ENCODE measurements at regions not wholly inside any gene's neighbourhood (a gene's known extent, or its start where the extent isn't known, plus 50 kb on each side); places are given as distances from the start of the nearest gene placed in this dataset.

DNA sequence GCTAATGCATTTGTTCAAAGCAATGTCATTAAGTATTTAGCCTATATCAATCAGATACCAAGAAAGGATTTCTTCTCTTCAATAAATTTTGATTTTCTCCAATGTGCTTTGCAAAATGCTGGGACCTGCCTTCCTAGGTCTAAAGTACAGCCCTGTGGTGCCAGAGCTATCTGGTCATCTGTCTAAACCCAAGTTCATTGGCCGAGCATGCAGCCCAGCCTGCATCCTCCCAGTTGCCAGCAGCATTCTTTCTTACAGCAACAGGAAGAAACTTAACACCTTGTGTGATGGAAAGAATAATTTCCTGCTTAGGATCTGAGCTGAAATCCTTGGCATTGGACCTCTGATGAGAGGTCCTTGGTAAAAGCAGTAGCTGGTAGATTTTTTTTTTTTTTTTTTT lies 310.0 kb downstream of the RBM26 start:
- no peaks in the 10 kb centered on the region for H3K36me3 ChIP-seq
- H3K27ac ChIP-seq: no peak overlapping the region
- TF ChIP-seq, protein P1, sequence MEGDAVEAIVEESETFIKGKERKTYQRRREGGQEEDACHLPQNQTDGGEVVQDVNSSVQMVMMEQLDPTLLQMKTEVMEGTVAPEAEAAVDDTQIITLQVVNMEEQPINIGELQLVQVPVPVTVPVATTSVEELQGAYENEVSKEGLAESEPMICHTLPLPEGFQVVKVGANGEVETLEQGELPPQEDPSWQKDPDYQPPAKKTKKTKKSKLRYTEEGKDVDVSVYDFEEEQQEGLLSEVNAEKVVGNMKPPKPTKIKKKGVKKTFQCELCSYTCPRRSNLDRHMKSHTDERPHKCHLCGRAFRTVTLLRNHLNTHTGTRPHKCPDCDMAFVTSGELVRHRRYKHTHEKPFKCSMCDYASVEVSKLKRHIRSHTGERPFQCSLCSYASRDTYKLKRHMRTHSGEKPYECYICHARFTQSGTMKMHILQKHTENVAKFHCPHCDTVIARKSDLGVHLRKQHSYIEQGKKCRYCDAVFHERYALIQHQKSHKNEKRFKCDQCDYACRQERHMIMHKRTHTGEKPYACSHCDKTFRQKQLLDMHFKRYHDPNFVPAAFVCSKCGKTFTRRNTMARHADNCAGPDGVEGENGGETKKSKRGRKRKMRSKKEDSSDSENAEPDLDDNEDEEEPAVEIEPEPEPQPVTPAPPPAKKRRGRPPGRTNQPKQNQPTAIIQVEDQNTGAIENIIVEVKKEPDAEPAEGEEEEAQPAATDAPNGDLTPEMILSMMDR (IDR thresholded peaks at IDR 0.05): no peak
- TF ChIP-seq POLR2AphosphoS5 (IDR thresholded peaks at IDR 0.05) (no peak), POLR2A (IDR thresholded peaks at IDR 0.05) (no peak), EP300 (IDR thresholded peaks at IDR 0.05; ENCODE audit: low read depth) (no peak)
- H3K9me3 ChIP-seq: no peaks in the 10 kb centered on the region
- intact Hi-C loops (cut with DNase I; ENCODE audit: low total_unique reads) (no loop called here), in situ Hi-C loops (cut with MboI; ENCODE audit: low pct_ligation_motif_present in 1 of 4, low pct_unique_long_range_greater_than_20kb in 1 of 4, low sequenced_read_pairs in 3 of 4) (no loop called here)
- DNase-seq: no peak
- WGBS, 2 donors (ENCODE audit: low coverage in 1 of 2): 20 to 33% methylated on average over 1 of the region's 1 CpG
- no peak overlapping the region for H3K4me3 ChIP-seq
- no peaks in the 10 kb centered on the region for H3K27me3 ChIP-seq
- H3K4me1 ChIP-seq: no peaks in the 10 kb centered on the region

DNA sequence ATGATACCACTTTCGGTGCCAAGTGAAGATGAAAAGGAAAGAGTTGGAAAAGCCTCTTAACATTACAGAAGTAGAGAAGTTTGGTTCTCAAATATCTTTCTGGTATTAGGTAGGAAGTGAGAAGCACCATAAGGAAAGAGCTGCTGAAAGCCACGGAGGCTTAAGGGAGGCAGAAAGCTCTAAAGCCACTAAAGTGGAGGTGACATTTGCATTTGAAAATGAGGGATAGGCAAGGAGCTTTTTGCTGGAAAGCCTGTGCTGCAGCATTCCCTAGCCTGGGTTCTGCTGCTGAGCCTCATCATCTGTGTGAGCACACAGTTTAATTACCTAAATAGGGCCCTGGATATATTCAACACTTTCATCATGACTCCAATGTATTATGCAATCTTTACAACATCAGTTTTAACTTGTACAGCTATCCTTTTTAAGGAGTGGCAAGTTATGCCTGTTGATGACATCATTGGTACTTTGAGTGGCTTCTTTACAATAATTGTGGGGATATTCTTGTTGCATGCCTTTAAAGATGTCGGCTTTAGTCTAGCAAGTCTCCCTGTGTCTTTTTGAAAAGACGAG lies 315.4 kb downstream of the RBM26 start:
- 69 to 82% methylated on average over 4 of the region's 4 CpGs for WGBS, 2 donors (ENCODE audit: low coverage in 1 of 2)
- Histone ChIP-seq H3K27ac (no peak overlapping the region), H3K9me3 (no peaks in the 10 kb centered on the region), H3K36me3 (no peaks in the 10 kb centered on the region), H3K27me3 (no peaks in the 10 kb centered on the region), H3K4me1 (no peaks in the 10 kb centered on the region), H3K4me3 (no peak overlapping the region)
- TF ChIP-seq POLR2A (IDR thresholded peaks at IDR 0.05): no peak
- TF ChIP-seq EP300 (IDR thresholded peaks at IDR 0.05; ENCODE audit: low read depth): no peak
- TF ChIP-seq POLR2AphosphoS5 (IDR thresholded peaks at IDR 0.05): no peak
- TF ChIP-seq, protein P1 (IDR thresholded peaks at IDR 0.05): no peak
- intact Hi-C loops (cut with DNase I; ENCODE audit: low total_unique reads): no loop called here
- DNase-seq: no peak
- in situ Hi-C loops (cut with MboI; ENCODE audit: low pct_ligation_motif_present in 1 of 4, low pct_unique_long_range_greater_than_20kb in 1 of 4, low sequenced_read_pairs in 3 of 4): no loop called here

DNA sequence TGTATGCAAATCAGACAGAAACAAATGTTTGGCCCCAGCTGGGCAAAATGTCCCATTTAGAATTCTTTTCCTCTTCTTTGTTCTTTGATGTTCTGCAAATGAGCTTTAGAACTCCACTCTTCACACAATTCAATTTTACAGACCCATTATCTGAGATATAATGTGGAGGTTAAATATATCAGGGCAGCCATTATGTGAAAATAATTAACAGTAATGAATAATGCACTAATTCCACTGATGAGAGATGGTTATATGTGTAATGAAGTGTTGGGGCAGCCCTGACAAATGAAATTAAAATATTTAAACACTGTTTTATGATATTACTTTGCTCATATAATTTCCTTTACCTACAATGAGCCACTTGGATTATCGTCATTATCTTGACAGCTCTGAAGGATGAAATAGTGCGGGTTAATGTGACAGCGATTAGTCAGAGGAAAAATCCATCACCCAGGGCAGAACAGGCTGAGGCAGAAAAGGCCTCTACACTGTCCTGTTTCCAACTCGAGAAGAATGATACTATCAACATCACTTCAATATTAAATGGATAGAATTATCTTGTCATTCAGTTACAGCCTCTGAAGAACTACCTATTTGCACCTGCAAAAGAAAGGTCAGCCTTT lies 321.1 kb downstream of the RBM26 start:
- H3K27ac ChIP-seq: no peak overlapping the region
- intact Hi-C loops (cut with DNase I; ENCODE audit: low total_unique reads): no loop called here
- no peaks in the 10 kb centered on the region for H3K9me3 ChIP-seq
- no peaks in the 10 kb centered on the region for H3K27me3 ChIP-seq
- no peaks in the 10 kb centered on the region for H3K4me1 ChIP-seq
- WGBS, 2 donors (ENCODE audit: low coverage in 1 of 2): 81 to 84% methylated on average over 4 of the region's 4 CpGs
- TF ChIP-seq, protein P1 (IDR thresholded peaks at IDR 0.05): no peak
- TF ChIP-seq POLR2A (IDR thresholded peaks at IDR 0.05): no peak
- no peak for TF ChIP-seq EP300 (IDR thresholded peaks at IDR 0.05; ENCODE audit: low read depth)
- no peak overlapping the region for H3K4me3 ChIP-seq
- in situ Hi-C loops (cut with MboI; ENCODE audit: low pct_ligation_motif_present in 1 of 4, low pct_unique_long_range_greater_than_20kb in 1 of 4, low sequenced_read_pairs in 3 of 4): no loop called here
- DNase-seq: no peak
- H3K36me3 ChIP-seq: no peaks in the 10 kb centered on the region

DNA sequence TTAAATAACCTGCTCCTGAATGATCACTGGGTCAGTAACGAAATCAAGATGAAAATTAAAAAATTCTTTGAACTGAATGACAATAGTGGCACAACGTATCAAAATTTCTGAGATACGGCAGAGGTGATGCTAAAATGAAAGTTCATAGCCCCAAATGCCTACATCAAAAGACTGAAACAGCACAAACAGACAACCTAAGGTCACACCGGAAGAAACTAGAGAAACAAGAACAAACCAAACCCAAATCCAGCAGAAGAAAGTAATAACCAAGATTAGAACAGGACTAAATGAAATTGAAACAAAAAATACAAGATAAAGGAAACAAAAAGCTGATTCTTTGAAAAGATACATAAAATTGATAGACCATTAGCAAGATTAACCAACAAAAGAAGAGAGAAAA lies 324.1 kb downstream of the RBM26 start:
- Histone ChIP-seq H3K36me3 (no peaks in the 10 kb centered on the region), H3K9me3 (no peaks in the 10 kb centered on the region), H3K27ac (no peak overlapping the region), H3K4me3 (no peak overlapping the region), H3K27me3 (no peaks in the 10 kb centered on the region), H3K4me1 (no peaks in the 10 kb centered on the region)
- in situ Hi-C loops (cut with MboI; ENCODE audit: low pct_ligation_motif_present in 1 of 4, low pct_unique_long_range_greater_than_20kb in 1 of 4, low sequenced_read_pairs in 3 of 4): no loop called here
- WGBS, 2 donors (ENCODE audit: low coverage in 1 of 2): 82 to 90% methylated on average over 4 of the region's 4 CpGs
- no peak for DNase-seq
- TF ChIP-seq POLR2AphosphoS5 (IDR thresholded peaks at IDR 0.05): no peak
- no peak for TF ChIP-seq EP300 (IDR thresholded peaks at IDR 0.05; ENCODE audit: low read depth)
- TF ChIP-seq POLR2A (IDR thresholded peaks at IDR 0.05): no peak
- TF ChIP-seq, protein P1 (IDR thresholded peaks at IDR 0.05): no peak
- intact Hi-C loops (cut with DNase I; ENCODE audit: low total_unique reads): no loop called here

All from transverse colon (tissue), 4 donors.